Common myeloid progenitor, CD34-positive (primary cell): ENCODE measurements at regions not wholly inside any gene's neighbourhood (a gene's known extent, or its start where the extent isn't known, plus 50 kb on each side); places are given as distances from the start of the nearest gene placed in this dataset.

Experiments used
- CTCF ChIA-PET: fragments of 350-600 bp; sonication (Branson Sonifier 250); formaldehyde crosslinking; loops from one replicate; lab custom pipeline; 2021; ENCODE audit warnings: antibody characterized with exemption; lab: Charles Lee
- POLR2A ChIA-PET: fragments of 350-600 bp; sonication (Branson Sonifier 250); formaldehyde crosslinking; loops from one replicate; lab custom pipeline; 2021; ENCODE audit warnings: antibody characterized with exemption; lab: Charles Lee
- DNase-seq, 3 donors: peaks; one replicate each; pipeline versions ENCODE4 v3.0.0 to v3.0.0-alpha.2; 2013
- H3K27ac ChIP-seq, 2 experiments: 1 replicate in 1 of 2; 2 replicates in 1 of 2; pipeline ENCODE4 v1.7.0; 2013; ENCODE audit warnings: inconsistent platforms in 2 of 2, low read length in 2 of 2, mild to moderate bottlenecking in 2 of 2, low read depth in 1 of 2, moderate library complexity in 1 of 2; ENCODE audit not compliant: severe bottlenecking in 2 of 2, insufficient read depth in 1 of 2, poor library complexity in 1 of 2
- H3K27me3 ChIP-seq, 5 experiments: replicated peaks in 2 of 5; 1 replicate in 3 of 5; 2 replicates in 2 of 5; pipeline versions ENCODE4 v1.6.1 to v1.7.0; 2013; ENCODE audit warnings: low read length in 4 of 5, mild to moderate bottlenecking in 2 of 5, moderate library complexity in 2 of 5, inconsistent platforms in 1 of 5; ENCODE audit not compliant: insufficient read depth in 5 of 5, control insufficient read depth in 4 of 5
- H3K36me3 ChIP-seq, 4 experiments: 1 replicate in 2 of 4; 2 replicates in 2 of 4; pipeline versions ENCODE4 v1.6.1 to v1.7.0; 2013; ENCODE audit warnings: low read length in 3 of 4, control low read depth in 1 of 4, mild to moderate bottlenecking in 1 of 4; ENCODE audit not compliant: control insufficient read depth in 4 of 4, insufficient read depth in 4 of 4
- H3K4me1 ChIP-seq, 4 experiments: 1 replicate in 3 of 4; 2 replicates in 1 of 4; pipeline versions ENCODE4 v1.6.1 to v1.7.1; 2013; ENCODE audit warnings: low read length in 3 of 4, mild to moderate bottlenecking in 3 of 4, control low read depth in 1 of 4, inconsistent platforms in 1 of 4, moderate library complexity in 1 of 4; ENCODE audit not compliant: control insufficient read depth in 4 of 4, insufficient read depth in 4 of 4; ENCODE audit errors: control extremely low read depth in 1 of 4
- H3K4me3 ChIP-seq, 7 experiments: 1 replicate in 4 of 7; 2 replicates in 3 of 7; pipeline versions ENCODE4 v1.5.1 to v1.7.0; 2013; ENCODE audit warnings: mild to moderate bottlenecking in 7 of 7, low read length in 6 of 7, moderate library complexity in 6 of 7, inconsistent platforms in 2 of 7, low read depth in 2 of 7, control low read depth in 1 of 7; ENCODE audit not compliant: insufficient read depth in 4 of 7, control insufficient read depth in 1 of 7; ENCODE audit errors: extremely low read depth in 1 of 7
- H3K9me3 ChIP-seq, 5 experiments: 1 replicate in 4 of 5; 2 replicates in 1 of 5; pipeline versions ENCODE4 v1.6.1 to v1.7.1; 2013; ENCODE audit warnings: low read length in 4 of 5, mild to moderate bottlenecking in 2 of 5, inconsistent platforms in 1 of 5, low read depth in 1 of 5, moderate library complexity in 1 of 5; ENCODE audit not compliant: control insufficient read depth in 4 of 5, insufficient read depth in 2 of 5; ENCODE audit errors: control extremely low read depth in 1 of 5
- WGBS: methylation state at CpG from one replicate; pipeline ENCODE4 v1.1.5; 2013; ENCODE audit not compliant: insufficient coverage; 5-methylcytosine and 5-hydroxymethylcytosine counted together

GRCh38 chr13:73664851-73665250, 469.4 kb downstream of the KLF12 start:
- no peaks in the 10 kb centered on the region for H3K27me3 ChIP-seq
- H3K36me3 ChIP-seq: no peaks in the 10 kb centered on the region
- H3K9me3 ChIP-seq: peaks cover 0 to 1% (median 0%) of the 10 kb centered on the region in 5 experiments
- 100% methylated on average over 1 of the region's 4 CpGs for WGBS
- CTCF ChIA-PET: no interaction called here
- DNase-seq: no peak
- no peak overlapping the region for H3K4me3 ChIP-seq
- POLR2A ChIA-PET: no interaction called here
- no peak overlapping the region for H3K27ac ChIP-seq
- H3K4me1 ChIP-seq: no peaks in the 10 kb centered on the region

GRCh38 chr13:73662833-73663232, 471.4 kb downstream of the KLF12 start:
- Histone ChIP-seq H3K9me3 (peaks cover 0 to 1% (median 0%) of the 10 kb centered on the region in 5 experiments), H3K27me3 (no peaks in the 10 kb centered on the region), H3K4me1 (no peaks in the 10 kb centered on the region), H3K4me3 (no peak overlapping the region), H3K27ac (no peak overlapping the region), H3K36me3 (no peaks in the 10 kb centered on the region)
- WGBS: 94% methylated on average over 3 of the region's 8 CpGs
- no peak for DNase-seq
- CTCF ChIA-PET: no interaction called here
- POLR2A ChIA-PET: no interaction called here

GRCh38 chr13:73661687-73662425, 472.3 kb downstream of the KLF12 start:
- Histone ChIP-seq H3K9me3 (peaks cover 0 to 1% (median 0%) of the 10 kb centered on the region in 5 experiments), H3K27ac (no peak overlapping the region), H3K36me3 (no peaks in the 10 kb centered on the region), H3K4me1 (no peaks in the 10 kb centered on the region), H3K27me3 (no peaks in the 10 kb centered on the region), H3K4me3 (no peak overlapping the region)
- CTCF ChIA-PET: no interaction called here
- WGBS: 98% methylated on average over 16 of the region's 19 CpGs
- DNase-seq: no peak
- POLR2A ChIA-PET: no interaction called here

GRCh38 chr13:73661066-73661465, 473.1 kb downstream of the KLF12 start:
- Histone ChIP-seq H3K36me3 (no peaks in the 10 kb centered on the region), H3K9me3 (peaks cover 0 to 1% (median 0%) of the 10 kb centered on the region in 5 experiments), H3K27ac (no peak overlapping the region), H3K27me3 (no peaks in the 10 kb centered on the region), H3K4me1 (no peaks in the 10 kb centered on the region), H3K4me3 (no peak overlapping the region)
- no peak for DNase-seq
- 96% methylated on average over 9 of the region's 10 CpGs for WGBS
- CTCF ChIA-PET: no interaction called here
- POLR2A ChIA-PET: no interaction called here

DNA sequence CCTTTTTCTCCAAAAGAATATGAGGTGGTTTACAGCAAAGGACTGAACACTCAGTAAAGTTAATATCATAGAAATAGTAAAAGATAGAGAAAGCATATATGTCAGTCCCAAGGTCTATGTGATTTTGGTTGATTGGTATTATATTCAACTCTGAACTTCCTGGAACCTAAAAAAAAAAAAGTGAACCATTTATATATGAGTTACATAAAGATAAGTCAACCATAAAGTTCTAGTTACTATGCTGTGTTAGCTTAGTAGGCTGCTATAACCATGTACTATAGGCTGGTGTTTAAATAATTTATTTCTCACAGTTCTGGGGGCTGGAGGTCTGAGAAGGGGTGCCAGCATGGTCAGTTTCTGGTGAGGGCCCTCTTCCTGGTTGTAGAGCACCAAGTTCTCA, 475.6 kb downstream of the KLF12 start:
- H3K27me3 ChIP-seq: no peaks in the 10 kb centered on the region
- ChIA-PET CTCF (no interaction called here), POLR2A (no interaction called here)
- no peak overlapping the region for H3K4me3 ChIP-seq
- H3K9me3 ChIP-seq: peaks cover 0 to 1% (median 0%) of the 10 kb centered on the region in 5 experiments
- H3K36me3 ChIP-seq: no peaks in the 10 kb centered on the region
- no peaks in the 10 kb centered on the region for H3K4me1 ChIP-seq
- no peak for DNase-seq
- no peak overlapping the region for H3K27ac ChIP-seq

DNA sequence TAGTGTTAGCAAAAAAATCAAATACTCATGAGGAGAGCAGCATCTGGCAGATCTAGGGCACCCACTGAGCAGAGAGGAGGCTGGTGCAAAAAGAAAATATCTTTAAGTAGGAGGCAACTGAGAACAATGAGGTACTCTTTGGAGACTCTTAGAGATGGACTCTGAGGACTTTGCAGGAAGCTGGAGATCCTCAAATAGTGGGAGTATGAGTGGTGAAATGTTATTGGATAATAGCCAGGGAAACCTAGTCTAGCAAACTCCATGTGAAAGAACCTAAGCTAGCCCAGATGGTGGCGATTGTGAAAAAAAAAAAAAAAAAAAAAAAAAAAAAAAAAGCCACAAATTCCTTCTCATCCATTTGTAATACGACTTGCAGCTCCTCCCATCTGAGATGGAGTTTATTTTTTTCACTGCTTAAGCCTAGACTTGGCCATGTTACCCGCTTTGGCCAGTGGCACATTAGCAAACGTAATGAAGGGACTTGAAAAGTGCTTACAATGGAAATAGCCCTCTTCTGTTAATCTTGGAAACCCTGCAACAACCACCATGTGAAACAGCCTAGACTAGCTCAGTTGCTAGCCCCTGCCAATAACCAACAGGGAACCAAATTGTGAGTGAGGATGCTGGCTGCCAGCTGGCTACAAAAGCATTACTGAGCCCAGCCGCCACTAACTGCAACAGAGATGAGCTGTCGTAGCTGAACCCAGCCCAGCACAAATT, 476.2 kb downstream of the KLF12 start:
- DNase-seq: no peak
- peaks cover 0 to 1% (median 0%) of the 10 kb centered on the region in 5 experiments for H3K9me3 ChIP-seq
- WGBS: 100% methylated on average over 2 of the region's 6 CpGs
- H3K27me3 ChIP-seq: no peaks in the 10 kb centered on the region
- no peaks in the 10 kb centered on the region for H3K36me3 ChIP-seq
- H3K4me3 ChIP-seq: no peak overlapping the region
- H3K4me1 ChIP-seq: no peaks in the 10 kb centered on the region
- no peak overlapping the region for H3K27ac ChIP-seq
- POLR2A ChIA-PET: no interaction called here
- CTCF ChIA-PET: no interaction called here

DNA sequence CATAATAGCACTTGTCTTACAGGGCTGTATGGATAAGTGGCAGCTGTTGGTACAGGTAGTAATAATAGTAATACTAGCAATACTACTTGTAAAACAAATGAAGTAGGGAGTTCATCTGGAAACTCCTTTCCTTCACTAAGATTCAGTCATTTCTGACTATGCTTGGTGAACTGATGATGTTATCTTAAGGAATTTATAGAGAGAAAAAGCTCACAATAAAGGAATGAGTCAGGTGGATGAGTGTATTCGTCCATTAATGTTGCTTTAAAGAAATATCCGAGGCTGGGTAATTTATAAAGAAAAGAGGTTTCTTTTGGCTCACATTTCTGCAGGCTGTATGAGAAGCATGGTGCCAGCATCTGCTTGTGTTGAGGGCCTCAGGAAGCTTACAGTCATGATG, 477.3 kb downstream of the KLF12 start:
- 100% methylated on average over 2 of the region's 2 CpGs for WGBS
- ChIA-PET POLR2A (no interaction called here), CTCF (no interaction called here)
- H3K9me3 ChIP-seq: peaks cover 0 to 1% (median 0%) of the 10 kb centered on the region in 5 experiments
- no peaks in the 10 kb centered on the region for H3K36me3 ChIP-seq
- no peak overlapping the region for H3K4me3 ChIP-seq
- H3K4me1 ChIP-seq: no peaks in the 10 kb centered on the region
- H3K27me3 ChIP-seq: no peaks in the 10 kb centered on the region
- DNase-seq: no peak
- H3K27ac ChIP-seq: no peak overlapping the region
